H1 (cell line): ENCODE measurements at regions not wholly inside any gene's neighbourhood (a gene's known extent, or its start where the extent isn't known, plus 50 kb on each side); places are given as distances from the start of the nearest gene placed in this dataset.

Experiments used
- CTCF ChIA-PET: fragments of 300-600 bp; sonication (Branson Sonifier 250); formaldehyde crosslinking; loops from one replicate; lab custom pipeline; 2021; ENCODE audit not compliant: partially characterized antibody; lab: Charles Lee
- POLR2A ChIA-PET: fragments of 300-600 bp; sonication (Branson Sonifier 250); formaldehyde crosslinking; loops from one replicate; lab custom pipeline; 2021; ENCODE audit warnings: inconsistent platforms; ENCODE audit not compliant: partially characterized antibody; lab: Charles Lee
- DNase-seq, 2 experiments: peaks; one replicate each; pipeline versions ENCODE4 v3.0.0 to v3.0.0-alpha.2; 2010 to 2022; ENCODE audit warnings: low spot score in 2 of 2, low read depth in 1 of 2, mixed read lengths in 1 of 2
- FAIRE-seq: peaks from 2 replicates; lab custom pipeline; 2011; peaks lifted over from hg19 to GRCh38; lab: Jason Lieb, UNC
- H2AFZ ChIP-seq: 2 replicates; pipeline ENCODE4 v1.8.1; 2012; ENCODE audit warnings: low read length, inconsistent platforms
- H2AK5ac ChIP-seq: 2 replicates; pipeline ENCODE4 v1.6.1; 2013; ENCODE audit warnings: low read depth, low read length
- H2BK120ac ChIP-seq: replicated peaks from 2 replicates; pipeline ENCODE3; 2013; ENCODE audit warnings: low read depth, low read length, inconsistent platforms
- H2BK12ac ChIP-seq: 2 replicates; pipeline ENCODE4 v1.6.1; 2013; ENCODE audit warnings: low read depth, low read length
- H2BK15ac ChIP-seq: 2 replicates; pipeline ENCODE4 v1.6.1; 2013; ENCODE audit warnings: low read length
- H2BK20ac ChIP-seq: 2 replicates; pipeline ENCODE4 v1.6.1; 2013; ENCODE audit warnings: low read length
- H2BK5ac ChIP-seq: 2 replicates; pipeline ENCODE4 v1.6.1; 2013; ENCODE audit warnings: low read depth, low read length
- H3K14ac ChIP-seq: 2 replicates; pipeline ENCODE4 v1.6.1; 2013; ENCODE audit warnings: inconsistent platforms; ENCODE audit not compliant: insufficient read length
- H3K18ac ChIP-seq: 2 replicates; pipeline ENCODE4 v1.6.1; 2013; ENCODE audit warnings: low read length; ENCODE audit errors: extremely low read depth
- H3K23ac ChIP-seq: 2 replicates; pipeline ENCODE4 v1.6.1; 2013; ENCODE audit warnings: inconsistent platforms; ENCODE audit not compliant: insufficient read length
- H3K23me2 ChIP-seq: 2 replicates; pipeline ENCODE4 v1.6.1; 2013; ENCODE audit warnings: low read depth, low read length
- H3K27ac ChIP-seq: 2 replicates; pipeline ENCODE4 v1.6.1; 2011; ENCODE audit warnings: low read depth, low read length, inconsistent platforms
- H3K27me3 ChIP-seq, 4 experiments: replicated peaks in 1 of 4; 1 replicate in 1 of 4; 2 replicates in 3 of 4; pipeline versions ENCODE4 v1.6.1 to v1.8.1; 2011 to 2013; ENCODE audit warnings: low read length in 3 of 4, mild to moderate bottlenecking in 3 of 4, inconsistent platforms in 2 of 4, mixed read lengths in 2 of 4, moderate library complexity in 1 of 4; ENCODE audit not compliant: control insufficient read depth in 3 of 4, insufficient read depth in 3 of 4; ENCODE audit errors: extremely low read depth in 1 of 4
- H3K36me3 ChIP-seq, 4 experiments: 2 replicates each; pipeline versions ENCODE4 v1.6.1 to v1.8.1; 2011 to 2013; ENCODE audit warnings: mild to moderate bottlenecking in 4 of 4, low read length in 3 of 4, moderate library complexity in 2 of 4, control low read depth in 1 of 4, inconsistent platforms in 1 of 4; ENCODE audit not compliant: insufficient read depth in 4 of 4, control insufficient read depth in 2 of 4
- H3K4ac ChIP-seq: replicated peaks from 2 replicates; pipeline ENCODE3; 2013; ENCODE audit warnings: low read length, low read depth, mixed read lengths, inconsistent platforms; ENCODE audit not compliant: insufficient read length
- H3K4me1 ChIP-seq, 4 experiments: replicated peaks in 1 of 4; 1 replicate in 1 of 4; 2 replicates in 3 of 4; pipeline versions ENCODE4 v1.6.1 to v1.8.1; 2011 to 2013; ENCODE audit warnings: low read length in 3 of 4, inconsistent platforms in 2 of 4, mixed read lengths in 1 of 4; ENCODE audit not compliant: insufficient read depth in 4 of 4, control insufficient read depth in 3 of 4
- H3K4me2 ChIP-seq, 2 experiments: 2 replicates each; pipeline versions ENCODE4 v1.6.1 to v1.8.1; 2011 to 2013; ENCODE audit warnings: low read depth in 2 of 2, low read length in 2 of 2, control low read depth in 1 of 2, inconsistent platforms in 1 of 2, mild to moderate bottlenecking in 1 of 2; ENCODE audit not compliant: insufficient read depth in 1 of 2
- H3K4me3 ChIP-seq, 4 experiments: fragments of 200-600, 300-600 bp in 1 of 4; sonication (generic), shearing (Covaris generic), sonication (Bioruptor Twin) in 1 of 4; 2 replicates each; pipeline versions ENCODE4 v1.5.1 to v1.8.1; 2011 to 2016; ENCODE audit warnings: low read length in 4 of 4, low read depth in 3 of 4, control low read depth in 2 of 4, inconsistent platforms in 2 of 4, mild to moderate bottlenecking in 2 of 4, mixed read lengths in 1 of 4, moderate library complexity in 1 of 4; ENCODE audit not compliant: insufficient read depth in 2 of 4; ENCODE audit errors: extremely low read depth in 1 of 4
- H3K56ac ChIP-seq: replicated peaks from 2 replicates; pipeline ENCODE3; 2013; ENCODE audit warnings: low read depth, mild to moderate bottlenecking, mixed read lengths, low read length, inconsistent platforms; ENCODE audit not compliant: insufficient read length
- H3K79me1 ChIP-seq: 2 replicates; pipeline ENCODE4 v1.6.1; 2013; ENCODE audit warnings: low read depth, low read length, control low read depth
- H3K79me2 ChIP-seq, 2 experiments: 2 replicates each; pipeline versions ENCODE4 v1.6.1 to v1.8.1; 2012 to 2013; ENCODE audit warnings: low read length in 2 of 2, mild to moderate bottlenecking in 2 of 2, inconsistent platforms in 1 of 2; ENCODE audit not compliant: insufficient read depth in 2 of 2, control insufficient read depth in 1 of 2
- H3K9ac ChIP-seq, 4 experiments: replicated peaks in 1 of 4; 1 replicate in 1 of 4; 2 replicates in 3 of 4; pipeline versions ENCODE4 v1.6.1 to v1.8.1; 2011 to 2013; ENCODE audit warnings: low read depth in 3 of 4, low read length in 3 of 4, control low read depth in 2 of 4, mild to moderate bottlenecking in 2 of 4, moderate library complexity in 2 of 4, inconsistent platforms in 1 of 4; ENCODE audit errors: extremely low read depth in 1 of 4
- H3K9me3 ChIP-seq, 2 experiments: 2 replicates each; pipeline versions ENCODE4 v1.6.1 to v1.8.1; 2012 to 2013; ENCODE audit warnings: mild to moderate bottlenecking in 2 of 2, moderate library complexity in 2 of 2, control low read depth in 1 of 2, inconsistent platforms in 1 of 2, low read depth in 1 of 2, low read length in 1 of 2, mixed read lengths in 1 of 2; ENCODE audit not compliant: insufficient read depth in 2 of 2
- H4K20me1 ChIP-seq, 2 experiments: replicated peaks in 1 of 2; 2 replicates each; pipeline versions ENCODE3 to v1.8.1; 2011 to 2013; ENCODE audit warnings: inconsistent platforms in 2 of 2, low read length in 2 of 2, mild to moderate bottlenecking in 1 of 2; ENCODE audit not compliant: insufficient read depth in 2 of 2, control insufficient read depth in 1 of 2
- H4K5ac ChIP-seq: 2 replicates; pipeline ENCODE4 v1.6.1; 2013; ENCODE audit warnings: low read length, low read depth, mixed read lengths, inconsistent platforms; ENCODE audit not compliant: insufficient read length
- H4K8ac ChIP-seq: 2 replicates; pipeline ENCODE4 v1.8.0; 2013; ENCODE audit warnings: mild to moderate bottlenecking, moderate library complexity, low read length, inconsistent platforms; ENCODE audit not compliant: insufficient read depth; ENCODE audit errors: extremely low read depth
- H4K91ac ChIP-seq: replicated peaks from 2 replicates; pipeline ENCODE3; 2013; ENCODE audit warnings: low read length, mixed read lengths, inconsistent platforms; ENCODE audit not compliant: insufficient read length
- CHD1 ChIP-seq: IDR thresholded peaks from 2 replicates; pipeline ENCODE4 v1.6.1; 2012; ENCODE audit warnings: low read depth, low read length, improper control_type of control experiment
- CTCF ChIP-seq, 3 experiments: IDR thresholded peaks; 1 replicate in 2 of 3; 2 replicates in 1 of 3; pipeline versions ENCODE4 v1.5.1 to v1.6.1; 2011; ENCODE audit warnings: low read length in 3 of 3, mild to moderate bottlenecking in 3 of 3, inconsistent platforms in 2 of 3, low read depth in 1 of 3, moderate library complexity in 1 of 3; ENCODE audit not compliant: insufficient read depth in 1 of 3; ENCODE audit errors: control extremely low read depth in 1 of 3
- RAD21 ChIP-seq, 2 experiments: IDR thresholded peaks in 1 of 2; conservative IDR thresholded peaks in 1 of 2; 2 replicates each; pipeline ENCODE4 v1.6.1; 2011; ENCODE audit warnings: low read depth in 2 of 2, low read length in 2 of 2, improper control_type of control experiment in 1 of 2, inconsistent platforms in 1 of 2, mild to moderate bottlenecking in 1 of 2, moderate library complexity in 1 of 2
- WGBS, 2 experiments: shearing (Covaris generic) in 1 of 2; methylation state at CpG; one replicate each; pipeline versions ENCODE4 v1.1.6 to v1.1.7; 2013 to 2015; ENCODE audit warnings: low lambda C conversion rate in 2 of 2, mixed read lengths in 2 of 2, inconsistent platforms in 1 of 2, low coverage in 1 of 2, missing lambda C conversion rate in 1 of 2; ENCODE audit not compliant: insufficient replicate concordance in 2 of 2, insufficient coverage in 1 of 2, insufficient read length in 1 of 2; ENCODE audit errors: extremely low coverage in 1 of 2, missing lambda C conversion rate in 1 of 2; 5-methylcytosine and 5-hydroxymethylcytosine counted together

- Histone ChIP-seq H3K79me2 (no peaks in the 10 kb centered on the region), H4K91ac (no peak overlapping the region), H2AK5ac (no peak overlapping the region), H2BK12ac (no peak overlapping the region), H3K27ac (no peak overlapping the region), H4K20me1 (no peaks in the 10 kb centered on the region), H3K9me3 (no peaks in the 10 kb centered on the region), H3K4me1 (no peaks in the 10 kb centered on the region), H2BK20ac (no peak overlapping the region), H3K56ac (no peak overlapping the region), H3K18ac (no peak overlapping the region), H4K5ac (no peak overlapping the region), H2BK5ac (no peak overlapping the region), H2BK15ac (no peak overlapping the region), H2BK120ac (no peak overlapping the region), H2AFZ (no peak overlapping the region), H4K8ac (no peak overlapping the region), H3K27me3 (no peaks in the 10 kb centered on the region), H3K4ac (no peak overlapping the region), H3K79me1 (no peaks in the 10 kb centered on the region), H3K36me3 (no peaks in the 10 kb centered on the region)
- FAIRE-seq = no peak
- 100% methylated on average over 1 of the region's 1 CpG; no CpG with 5 or more reads in 1 of the 2 experiments for WGBS, 2 experiments
- CTCF ChIA-PET = interaction anchor here (0.8 kb wide), 1 partner anchor 784 kb away, joined by 3 read pairs; no protein-coding TSS in a partner anchor
- peak; percentile 22 to 32; a peak in 3 of 4 replicates for TF ChIP-seq RAD21 (IDR thresholded peaks at IDR 0.05 in 1 of 2, conservative IDR thresholded peaks at IDR 0.05 in 1 of 2; ENCODE audit: low read depth in 2 of 2, low read length in 2 of 2)
- no peak for TF ChIP-seq CHD1
- peak in 1 of 3 experiments; percentile 17; a peak in 1 of 4 replicates for TF ChIP-seq CTCF (IDR thresholded peaks at IDR 0.05; ENCODE audit: control extremely low read depth in 1 of 3, insufficient read depth in 1 of 3, low read depth in 1 of 3, low read length in 3 of 3)
- TF ChIP-seq, all 59 proteins: peak for 2
- Histone ChIP-seq H3K4me3 (no peak overlapping the region), H3K14ac (no peak overlapping the region), H3K23me2 (no peaks in the 10 kb centered on the region), H3K9ac (no peak overlapping the region), H3K23ac (no peak overlapping the region), H3K4me2 (no peak overlapping the region)
- DNase-seq = no peak
- POLR2A ChIA-PET = no interaction called here
Measured at GRCh38 chr1:209029737-209030136, 553.8 kb upstream of the CAMK1G start.
